Mesenchymal stem cell (in vitro differentiated cells and primary cell): ENCODE measurements at regions not wholly inside any gene's neighbourhood (a gene's known extent, or its start where the extent isn't known, plus 50 kb on each side); places are given as distances from the start of the nearest gene placed in this dataset.

ENCODE experiments used
- DNase-seq: peaks from one replicate; pipeline ENCODE4 v3.0.0-alpha.2; 2013
- H2AFZ ChIP-seq: one replicate; pipeline ENCODE4 v1.6.1; 2013; ENCODE audit warnings: low read depth, mild to moderate bottlenecking, control low read depth, inconsistent platforms, low read length, moderate library complexity
- H2AK5ac ChIP-seq: 2 replicates; pipeline ENCODE4 v1.6.1; 2013; ENCODE audit warnings: low read length, moderate library complexity, mild to moderate bottlenecking, inconsistent platforms; ENCODE audit not compliant: severe bottlenecking
- H2BK120ac ChIP-seq: one replicate; pipeline ENCODE4 v1.6.1; 2013; ENCODE audit warnings: low read depth, mild to moderate bottlenecking, inconsistent platforms, low read length, moderate library complexity
- H2BK12ac ChIP-seq, 2 experiments: one replicate each; pipeline ENCODE4 v1.6.1; 2013; ENCODE audit warnings: inconsistent platforms in 2 of 2, low read length in 2 of 2, mild to moderate bottlenecking in 2 of 2, moderate library complexity in 2 of 2, control low read depth in 1 of 2
- H2BK15ac ChIP-seq: one replicate; pipeline ENCODE4 v1.6.1; 2013; ENCODE audit warnings: mild to moderate bottlenecking, low read depth, inconsistent platforms; ENCODE audit not compliant: poor library complexity, severe bottlenecking
- H2BK5ac ChIP-seq: 2 replicates; pipeline ENCODE4 v1.6.1; 2013; ENCODE audit warnings: low read depth, mild to moderate bottlenecking, low read length, control low read depth, inconsistent platforms; ENCODE audit not compliant: poor library complexity, severe bottlenecking
- H3K14ac ChIP-seq, 2 experiments: one replicate each; pipeline ENCODE4 v1.6.1; 2013; ENCODE audit warnings: inconsistent platforms in 2 of 2, low read length in 2 of 2, control low read depth in 1 of 2, mild to moderate bottlenecking in 1 of 2, moderate library complexity in 1 of 2
- H3K18ac ChIP-seq, 2 experiments: one replicate each; pipeline ENCODE4 v1.6.1; 2013; ENCODE audit warnings: inconsistent platforms in 2 of 2, low read length in 2 of 2, control low read depth in 1 of 2, low read depth in 1 of 2, mild to moderate bottlenecking in 1 of 2
- H3K23ac ChIP-seq, 2 experiments: one replicate each; pipeline ENCODE4 v1.6.1; 2013; ENCODE audit warnings: inconsistent platforms in 2 of 2, low read length in 2 of 2, mild to moderate bottlenecking in 2 of 2, moderate library complexity in 2 of 2, control low read depth in 1 of 2
- H3K27ac ChIP-seq: 2 replicates; pipeline ENCODE4 v1.5.1; 2013; ENCODE audit warnings: mild to moderate bottlenecking, moderate library complexity, low read length, control low read depth, inconsistent platforms; ENCODE audit not compliant: poor library complexity, severe bottlenecking
- H3K27me3 ChIP-seq, 2 experiments: 2 replicates each; pipeline versions ENCODE4 v1.6.1 to v1.7.0; 2013; ENCODE audit warnings: low read length in 2 of 2, mild to moderate bottlenecking in 2 of 2, moderate library complexity in 2 of 2, control low read depth in 1 of 2, inconsistent platforms in 1 of 2; ENCODE audit not compliant: control insufficient read depth in 1 of 2, insufficient read depth in 1 of 2
- H3K36me3 ChIP-seq, 2 experiments: 2 replicates each; pipeline versions ENCODE4 v1.6.1 to v1.7.0; 2013; ENCODE audit warnings: low read length in 2 of 2, control low read depth in 1 of 2, inconsistent platforms in 1 of 2, low read depth in 1 of 2, mild to moderate bottlenecking in 1 of 2; ENCODE audit not compliant: insufficient read depth in 2 of 2, control insufficient read depth in 1 of 2
- H3K4ac ChIP-seq, 2 experiments: one replicate each; pipeline ENCODE4 v1.6.1; 2013; ENCODE audit warnings: inconsistent platforms in 2 of 2, low read length in 2 of 2, mild to moderate bottlenecking in 2 of 2, moderate library complexity in 2 of 2, control low read depth in 1 of 2, low read depth in 1 of 2
- H3K4me1 ChIP-seq: 2 replicates; pipeline ENCODE4 v1.6.1; 2013; ENCODE audit warnings: low read depth, low read length, control low read depth; ENCODE audit not compliant: control insufficient read depth, insufficient read depth
- H3K4me2 ChIP-seq: 2 replicates; pipeline ENCODE4 v1.6.1; 2013; ENCODE audit warnings: low read length, mild to moderate bottlenecking, inconsistent platforms; ENCODE audit not compliant: poor library complexity, severe bottlenecking
- H3K4me3 ChIP-seq, 2 experiments: 2 replicates each; pipeline versions ENCODE4 v1.5.1 to v1.7.0; 2013; ENCODE audit warnings: low read length in 2 of 2, mild to moderate bottlenecking in 2 of 2, control low read depth in 1 of 2, low read depth in 1 of 2; ENCODE audit not compliant: insufficient read depth in 1 of 2
- H3K79me1 ChIP-seq: replicated peaks from 2 replicates; pipeline ENCODE4 v1.6.1; 2013; ENCODE audit warnings: mild to moderate bottlenecking, control low read depth, low read length, inconsistent platforms; ENCODE audit not compliant: poor library complexity, severe bottlenecking
- H3K9ac ChIP-seq: 2 replicates; pipeline ENCODE4 v1.7.0; 2013; ENCODE audit warnings: mild to moderate bottlenecking, low read length, moderate library complexity
- H3K9me3 ChIP-seq: 2 replicates; pipeline ENCODE4 v1.7.0; 2013; ENCODE audit warnings: mild to moderate bottlenecking, low read length; ENCODE audit not compliant: control insufficient read depth
- H4K8ac ChIP-seq: one replicate; pipeline ENCODE4 v1.6.1; 2013; ENCODE audit warnings: inconsistent platforms, mild to moderate bottlenecking, low read length, moderate library complexity
- H4K91ac ChIP-seq: one replicate; pipeline ENCODE4 v1.6.1; 2013; ENCODE audit warnings: mild to moderate bottlenecking, low read length, inconsistent platforms
- WGBS: methylation state at CpG from one replicate; pipeline ENCODE4 v1.1.7; 2013; ENCODE audit warnings: mixed read lengths; 5-methylcytosine and 5-hydroxymethylcytosine counted together

GRCh38 chr2:160550048-160550447 is 56.4 kb upstream of the RBMS1 start:
- H2AK5ac ChIP-seq: no peak overlapping the region
- H3K18ac ChIP-seq: no peak overlapping the region
- no peak overlapping the region for H3K9ac ChIP-seq
- no peak overlapping the region for H3K23ac ChIP-seq
- H3K4me1 ChIP-seq: no peaks in the 10 kb centered on the region
- DNase-seq: no peak
- no peaks in the 10 kb centered on the region for H3K27me3 ChIP-seq
- H3K14ac ChIP-seq: no peak overlapping the region
- H2BK12ac ChIP-seq: no peak overlapping the region
- H3K4me2 ChIP-seq: no peak overlapping the region
- no peak overlapping the region for H3K27ac ChIP-seq
- no peak overlapping the region for H3K4me3 ChIP-seq
- H3K36me3 ChIP-seq: no peaks in the 10 kb centered on the region
- H3K79me1 ChIP-seq: no peaks in the 10 kb centered on the region
- no peak overlapping the region for H3K4ac ChIP-seq
- H2BK120ac ChIP-seq: no peak overlapping the region
- H4K8ac ChIP-seq: no peak overlapping the region
- 90% methylated on average over 2 of the region's 2 CpGs for WGBS
- H2AFZ ChIP-seq: no peak overlapping the region
- H4K91ac ChIP-seq: no peak overlapping the region
- no peak overlapping the region for H2BK5ac ChIP-seq
- H3K9me3 ChIP-seq: no peaks in the 10 kb centered on the region
- H2BK15ac ChIP-seq: no peak overlapping the region

GRCh38 chr2:160551259-160551658 is 57.7 kb upstream of the RBMS1 start:
- H4K91ac ChIP-seq: no peak overlapping the region
- H3K4me2 ChIP-seq: no peak overlapping the region
- H4K8ac ChIP-seq: no peak overlapping the region
- no peak overlapping the region for H3K14ac ChIP-seq
- H2AFZ ChIP-seq: no peak overlapping the region
- H2AK5ac ChIP-seq: no peak overlapping the region
- no peak overlapping the region for H3K27ac ChIP-seq
- H3K4me3 ChIP-seq: no peak overlapping the region
- no peak overlapping the region for H2BK15ac ChIP-seq
- no peak overlapping the region for H3K23ac ChIP-seq
- no peaks in the 10 kb centered on the region for H3K27me3 ChIP-seq
- H2BK120ac ChIP-seq: no peak overlapping the region
- H3K79me1 ChIP-seq: no peaks in the 10 kb centered on the region
- H3K4ac ChIP-seq: no peak overlapping the region
- H3K36me3 ChIP-seq: no peaks in the 10 kb centered on the region
- no peak overlapping the region for H3K18ac ChIP-seq
- no peak overlapping the region for H2BK5ac ChIP-seq
- WGBS: 95% methylated on average over 4 of the region's 4 CpGs
- H3K9me3 ChIP-seq: no peaks in the 10 kb centered on the region
- no peak for DNase-seq
- no peak overlapping the region for H3K9ac ChIP-seq
- no peak overlapping the region for H2BK12ac ChIP-seq
- H3K4me1 ChIP-seq: no peaks in the 10 kb centered on the region

- H2BK5ac ChIP-seq: no peak overlapping the region
Observed at GRCh38 chr2:160555420-160556071, 61.9 kb upstream of the RBMS1 start.

GRCh38 chr2:160557903-160558302 is 64.3 kb upstream of the RBMS1 start:
- Histone ChIP-seq H3K4me1 (no peaks in the 10 kb centered on the region), H4K91ac (no peak overlapping the region), H3K23ac (no peak overlapping the region), H4K8ac (no peak overlapping the region), H2AK5ac (no peak overlapping the region), H3K9ac (no peak overlapping the region), H3K27me3 (no peaks in the 10 kb centered on the region), H3K4me2 (no peak overlapping the region), H3K9me3 (no peaks in the 10 kb centered on the region), H2BK5ac (no peak overlapping the region), H3K4ac (no peak overlapping the region), H3K4me3 (no peak overlapping the region), H3K36me3 (no peaks in the 10 kb centered on the region), H3K27ac (no peak overlapping the region), H3K14ac (no peak overlapping the region), H2BK12ac (no peak overlapping the region), H3K79me1 (no peaks in the 10 kb centered on the region), H2BK120ac (no peak overlapping the region), H3K18ac (no peak overlapping the region), H2BK15ac (no peak overlapping the region), H2AFZ (no peak overlapping the region)
- DNase-seq: no peak
- WGBS: 100% methylated on average over 2 of the region's 3 CpGs

More at GRCh38 chr2:160555420-160556071, 61.9 kb upstream of the RBMS1 start:
- H3K4me2 ChIP-seq: no peak overlapping the region
- DNase-seq: no peak
- H4K91ac ChIP-seq: no peak overlapping the region
- H3K9ac ChIP-seq: no peak overlapping the region
- no peak overlapping the region for H3K18ac ChIP-seq
- H3K27me3 ChIP-seq: no peaks in the 10 kb centered on the region
- no peak overlapping the region for H3K23ac ChIP-seq
- no peaks in the 10 kb centered on the region for H3K4me1 ChIP-seq
- no peaks in the 10 kb centered on the region for H3K36me3 ChIP-seq
- H3K14ac ChIP-seq: no peak overlapping the region
- no peak overlapping the region for H4K8ac ChIP-seq
- no peak overlapping the region for H3K4ac ChIP-seq
- H3K79me1 ChIP-seq: no peaks in the 10 kb centered on the region
- H2AK5ac ChIP-seq: no peak overlapping the region
- no peaks in the 10 kb centered on the region for H3K9me3 ChIP-seq
- H2BK15ac ChIP-seq: no peak overlapping the region
- peak overlapping the region; percentile 39 for H2AFZ ChIP-seq
- H3K27ac ChIP-seq: no peak overlapping the region
- 94% methylated on average over 4 of the region's 6 CpGs for WGBS
- H3K4me3 ChIP-seq: no peak overlapping the region
- no peak overlapping the region for H2BK12ac ChIP-seq
- H2BK120ac ChIP-seq: no peak overlapping the region
